Fibroblast of mammary gland (primary cell): ENCODE measurements at regions not wholly inside any gene's neighbourhood (a gene's known extent, or its start where the extent isn't known, plus 50 kb on each side); places are given as distances from the start of the nearest gene placed in this dataset.
"Not testable (repeated sequence)": the region's sequence is repeated elsewhere in the genome, so short reads cannot be mapped to it uniquely, and the experiment has no call there.

Source experiments
- DNase-seq: peaks from one replicate; pipeline ENCODE4 v3.0.0-alpha.2; 2010; ENCODE audit warnings: low read depth
- H3K4me3 ChIP-seq: 2 replicates; pipeline ENCODE4 v1.5.1; 2011; ENCODE audit warnings: low read depth, mild to moderate bottlenecking, low read length, moderate library complexity; ENCODE audit not compliant: control insufficient read depth
- TF ChIP-seq, protein P1 (sequence below): conservative IDR thresholded peaks from 2 replicates; pipeline ENCODE4 v1.5.1; 2011; ENCODE audit warnings: low read depth, low read length, inconsistent platforms; ENCODE audit not compliant: control insufficient read depth, insufficient read depth

DNA sequence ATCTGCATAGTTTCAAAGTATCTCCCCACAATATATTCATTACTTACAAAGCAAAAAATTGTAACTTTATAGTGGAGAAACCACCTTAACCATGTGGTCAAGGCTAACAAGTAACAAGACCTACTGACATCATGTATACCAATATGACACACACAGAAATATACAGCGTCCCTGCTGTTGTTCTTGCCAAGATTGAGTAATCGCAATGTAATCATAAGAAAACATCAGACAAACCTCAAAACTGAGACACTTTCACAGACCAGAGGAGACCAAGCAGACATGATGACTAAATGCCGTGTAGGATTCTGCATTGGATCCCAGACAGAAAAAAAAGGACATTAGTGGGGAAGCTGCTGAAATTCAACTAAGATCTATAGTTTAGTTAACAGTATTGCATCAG, 123.0 kb downstream of the ACAA2 start:
- TF ChIP-seq, protein P1, sequence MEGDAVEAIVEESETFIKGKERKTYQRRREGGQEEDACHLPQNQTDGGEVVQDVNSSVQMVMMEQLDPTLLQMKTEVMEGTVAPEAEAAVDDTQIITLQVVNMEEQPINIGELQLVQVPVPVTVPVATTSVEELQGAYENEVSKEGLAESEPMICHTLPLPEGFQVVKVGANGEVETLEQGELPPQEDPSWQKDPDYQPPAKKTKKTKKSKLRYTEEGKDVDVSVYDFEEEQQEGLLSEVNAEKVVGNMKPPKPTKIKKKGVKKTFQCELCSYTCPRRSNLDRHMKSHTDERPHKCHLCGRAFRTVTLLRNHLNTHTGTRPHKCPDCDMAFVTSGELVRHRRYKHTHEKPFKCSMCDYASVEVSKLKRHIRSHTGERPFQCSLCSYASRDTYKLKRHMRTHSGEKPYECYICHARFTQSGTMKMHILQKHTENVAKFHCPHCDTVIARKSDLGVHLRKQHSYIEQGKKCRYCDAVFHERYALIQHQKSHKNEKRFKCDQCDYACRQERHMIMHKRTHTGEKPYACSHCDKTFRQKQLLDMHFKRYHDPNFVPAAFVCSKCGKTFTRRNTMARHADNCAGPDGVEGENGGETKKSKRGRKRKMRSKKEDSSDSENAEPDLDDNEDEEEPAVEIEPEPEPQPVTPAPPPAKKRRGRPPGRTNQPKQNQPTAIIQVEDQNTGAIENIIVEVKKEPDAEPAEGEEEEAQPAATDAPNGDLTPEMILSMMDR, result no peak
- no peak overlapping the region for H3K4me3 ChIP-seq
- peak; percentile 98 for DNase-seq

DNA sequence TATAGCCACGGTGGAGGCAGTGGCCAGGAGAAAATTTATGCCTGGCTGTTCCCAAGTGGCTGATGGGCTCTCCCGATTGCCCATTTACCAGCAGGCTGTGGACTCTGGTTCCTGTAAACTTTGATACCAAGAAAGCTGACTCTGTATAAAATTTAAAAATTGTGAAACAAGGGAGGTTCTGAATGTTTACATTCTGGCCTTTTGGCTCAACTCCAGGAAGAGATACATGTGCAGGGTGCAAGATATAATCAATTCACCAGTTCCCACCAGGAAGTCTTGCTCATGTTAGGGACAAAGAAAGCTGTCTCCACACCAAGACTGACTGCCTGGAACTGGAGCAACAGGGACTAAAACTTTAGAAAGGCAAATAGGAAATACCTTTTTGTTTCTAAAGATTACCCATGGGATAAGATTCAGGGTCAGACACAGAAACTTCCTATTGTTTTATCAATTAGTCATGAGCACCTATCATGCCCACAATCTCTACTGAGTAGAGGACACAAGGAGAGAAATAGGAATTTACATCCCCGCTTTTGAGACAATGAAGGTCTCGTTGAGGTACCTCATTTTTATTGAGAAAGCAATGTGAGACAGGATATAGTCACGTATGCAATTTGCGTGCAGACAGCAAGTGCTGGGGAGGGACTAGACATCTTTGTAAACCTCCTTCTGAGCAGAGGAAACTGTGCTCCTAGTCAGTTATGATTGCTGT, 123.5 kb downstream of the LIPG start:
- TF ChIP-seq, protein P1, result no peak

DNA sequence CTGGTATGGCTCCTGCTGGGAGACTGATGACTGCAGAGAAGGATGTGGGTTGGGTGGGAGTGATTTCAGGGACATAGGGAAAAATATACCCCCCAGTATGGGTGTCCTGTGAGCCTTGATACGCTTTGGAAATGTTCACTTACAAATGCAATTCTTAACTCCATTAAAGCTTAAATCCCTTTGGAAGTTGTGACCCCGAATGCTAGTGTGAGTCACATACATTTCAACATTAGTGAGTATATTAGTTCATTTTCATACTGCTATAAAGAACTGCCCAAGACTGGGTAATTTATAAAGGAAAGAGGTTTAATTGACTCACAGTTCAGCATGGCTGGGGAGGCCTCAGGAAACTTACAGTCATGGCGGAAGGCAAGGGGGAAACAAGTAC, 120.9 kb downstream of the LIPG start:
- H3K4me3 ChIP-seq, result not testable (repeated sequence)
- peak; percentile 80 for DNase-seq

More for the DNA sequence above, 123.5 kb downstream of the LIPG start:
- no peak overlapping the region for H3K4me3 ChIP-seq
- no peak for DNase-seq

DNA sequence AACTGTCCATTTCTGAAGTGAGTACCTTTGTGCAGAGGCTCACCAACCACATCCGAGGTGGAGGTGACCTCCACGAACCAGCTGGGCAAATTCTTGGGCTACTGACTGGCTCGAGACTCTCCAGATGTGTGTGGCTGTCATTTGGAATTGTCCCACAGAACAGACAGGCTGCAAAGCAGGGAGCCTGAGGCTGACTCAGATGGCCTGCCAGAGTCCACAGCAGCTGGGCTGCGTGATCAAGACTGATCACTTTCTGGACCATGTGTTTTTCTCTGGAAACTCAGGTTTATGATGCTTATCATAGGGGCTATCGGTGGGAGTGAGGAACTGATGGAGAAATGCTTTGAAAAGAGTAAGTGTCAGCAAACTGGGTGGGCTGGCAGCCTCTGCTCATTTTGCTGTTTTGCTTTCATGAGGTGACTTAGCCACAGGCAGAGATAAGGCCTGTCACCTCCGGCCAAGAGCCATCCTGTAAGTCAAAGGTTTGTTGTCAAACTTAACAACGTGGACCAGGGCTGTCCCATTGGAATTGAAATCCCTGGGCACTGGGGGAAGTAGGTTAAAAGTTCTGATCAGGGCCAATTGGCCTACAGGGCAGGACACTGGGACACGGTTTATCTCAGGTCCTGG, 120.4 kb downstream of the LIPG start:
- H3K4me3 ChIP-seq, result no peak overlapping the region
- TF ChIP-seq, protein P1, result no peak
- DNase-seq, result no peak

DNA sequence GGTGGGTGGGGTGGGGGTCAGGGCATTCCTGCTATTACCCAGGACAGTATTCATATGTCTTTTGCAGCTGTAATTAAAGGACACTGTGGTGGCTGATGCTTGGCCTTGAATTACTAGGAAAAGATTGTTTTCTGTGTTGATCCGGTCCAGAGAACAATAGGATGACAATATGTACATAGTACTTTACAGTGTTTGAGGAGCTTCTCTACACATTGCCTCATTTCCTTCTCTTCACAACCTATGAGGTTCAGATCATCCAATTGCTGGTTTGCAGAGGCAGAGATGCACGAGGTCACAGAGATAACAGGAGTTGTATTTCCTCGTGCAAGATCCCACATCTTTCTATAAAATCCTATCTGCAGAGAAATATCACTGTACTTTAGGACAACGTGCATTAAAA, 119.5 kb downstream of the LIPG start:
- TF ChIP-seq, protein P1, result no peak
- DNase-seq, result no peak
- no peak overlapping the region for H3K4me3 ChIP-seq

DNA sequence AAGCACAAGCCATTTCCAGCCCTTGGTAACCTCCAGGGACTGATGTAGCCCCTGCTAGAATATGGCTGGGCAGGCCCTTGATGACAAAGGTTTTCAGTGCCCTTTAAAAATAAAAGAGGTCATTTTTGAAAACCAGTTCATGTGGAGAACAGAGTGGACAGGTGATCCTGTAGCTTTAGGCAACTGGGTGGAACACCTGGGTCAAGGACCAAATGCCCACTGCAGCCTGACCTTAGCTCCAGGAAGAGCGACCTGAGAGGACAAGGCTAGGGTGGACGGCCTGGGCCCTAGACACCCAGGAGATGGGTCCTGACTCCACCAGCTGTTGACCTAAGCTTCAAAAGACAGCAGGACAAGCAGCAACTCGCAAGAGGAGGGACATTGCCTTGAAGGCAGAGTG, 116.6 kb downstream of the LIPG start:
- no peak overlapping the region for H3K4me3 ChIP-seq
- TF ChIP-seq, protein P1, result no peak

DNA sequence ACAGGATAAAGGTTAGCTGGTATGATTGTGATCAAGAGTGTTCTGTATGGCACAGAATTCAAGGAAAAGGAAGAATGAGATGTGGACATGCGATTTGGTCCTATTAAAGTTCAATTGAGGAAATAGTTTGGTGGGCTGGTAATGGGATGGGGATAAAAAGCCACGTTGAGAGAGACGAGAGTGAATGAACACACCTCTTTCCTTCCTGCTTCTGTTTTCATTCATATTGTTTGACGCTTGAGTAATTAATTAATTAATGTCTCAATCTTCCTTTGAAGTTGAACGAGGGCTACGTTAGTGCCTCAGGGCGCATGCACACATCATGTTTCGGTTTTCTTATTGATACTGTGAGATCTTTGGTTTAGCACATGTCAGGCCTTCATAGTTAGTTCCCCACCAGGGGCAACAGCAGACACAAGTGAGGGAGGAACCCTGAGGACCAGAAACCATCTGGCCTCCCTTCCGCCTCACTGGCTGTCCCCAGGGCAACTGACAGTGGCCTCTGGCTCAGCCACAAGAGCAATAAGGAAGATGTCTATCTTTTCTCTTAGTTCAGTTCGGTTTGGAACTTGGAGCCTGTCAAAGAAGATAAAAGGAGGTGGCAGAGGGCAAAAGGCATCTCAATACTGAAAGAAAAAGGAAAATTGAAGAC, 116.0 kb downstream of the LIPG start:
- no peak overlapping the region for H3K4me3 ChIP-seq
- TF ChIP-seq, protein P1, result no peak
- no peak for DNase-seq

More for the DNA sequence above, 116.6 kb downstream of the LIPG start:
- DNase-seq, result no peak
